Natural killer cell (primary cell): ENCODE measurements at regions not wholly inside any gene's neighbourhood (a gene's known extent, or its start where the extent isn't known, plus 50 kb on each side); places are given as distances from the start of the nearest gene placed in this dataset.

Experiments used
- ATAC-seq, 3 donors: fragments of 150-1000 bp in 2 of 3; fragments of 200-7000 bp in 1 of 3; cut with Tn5 transposase; 1 replicate in 1 of 3; 2 replicates in 2 of 3; pipeline ENCODE4 v1.10.0; 2021; ENCODE audit warnings: mild to moderate bottlenecking in 2 of 3, moderate library complexity in 2 of 3
- DNase-seq, 2 donors: peaks; one replicate each; pipeline versions ENCODE4 v3.0.0 to v3.0.0-alpha.2; 2013 to 2021; ENCODE audit warnings: mixed read lengths in 1 of 2
- H3K27ac ChIP-seq: one replicate; pipeline ENCODE4 v1.5.1; 2013; ENCODE audit warnings: mild to moderate bottlenecking, low read length
- H3K27me3 ChIP-seq: one replicate; pipeline ENCODE4 v1.6.1; 2013; ENCODE audit warnings: low read length; ENCODE audit not compliant: control insufficient read depth, insufficient read depth
- H3K36me3 ChIP-seq: one replicate; pipeline ENCODE4 v1.6.1; 2013; ENCODE audit warnings: low read length; ENCODE audit not compliant: control insufficient read depth, insufficient read depth
- H3K4me1 ChIP-seq: one replicate; pipeline ENCODE4 v1.6.1; 2013; ENCODE audit warnings: low read length; ENCODE audit not compliant: control insufficient read depth, insufficient read depth
- H3K4me3 ChIP-seq: one replicate; pipeline ENCODE4 v1.5.1; 2013; ENCODE audit warnings: low read length
- H3K9me3 ChIP-seq: one replicate; pipeline ENCODE4 v1.6.1; 2013; ENCODE audit warnings: low read length; ENCODE audit not compliant: control insufficient read depth, insufficient read depth
- H3K27ac Mint-ChIP-seq, 2 donors: one replicate each; pipeline ENCODE4 v1.8.0; 2022; ENCODE audit warnings: mild to moderate bottlenecking in 2 of 2, mixed read lengths in 2 of 2, moderate library complexity in 1 of 2
- H3K27me3 Mint-ChIP-seq, 2 donors: one replicate each; pipeline ENCODE4 v1.8.0; 2022; ENCODE audit warnings: low read depth in 2 of 2, mixed read lengths in 2 of 2
- H3K36me3 Mint-ChIP-seq: one replicate; pipeline ENCODE4 v1.8.0; 2022; ENCODE audit warnings: mixed read lengths
- H3K4me1 Mint-ChIP-seq, 2 donors: one replicate each; pipeline ENCODE4 v1.8.0; 2022; ENCODE audit warnings: mixed read lengths in 2 of 2
- H3K4me3 Mint-ChIP-seq: one replicate; pipeline ENCODE4 v1.8.0; 2022; ENCODE audit warnings: mild to moderate bottlenecking, moderate library complexity, mixed read lengths
- H3K9me3 Mint-ChIP-seq, 2 donors: one replicate each; pipeline ENCODE4 v1.8.0; 2022; ENCODE audit warnings: mixed read lengths in 2 of 2
- WGBS: methylation state at CpG from one replicate; pipeline ENCODE4 v1.1.7; 2013; ENCODE audit warnings: missing lambda C conversion rate; ENCODE audit not compliant: insufficient coverage; 5-methylcytosine and 5-hydroxymethylcytosine counted together
- intact Hi-C: fragments of 100-400 bp; cut with micrococcal nuclease; formaldehyde crosslinking; loops from one replicate; pipeline ENCODE4 v1.14.2; 2022
- TF ChIP-seq, protein P1 (sequence below): fragments of 200-600 bp; IDR thresholded peaks from one replicate; pipeline ENCODE4 v1.8.0; 2022; ENCODE audit warnings: antibody characterized with exemption

DNA sequence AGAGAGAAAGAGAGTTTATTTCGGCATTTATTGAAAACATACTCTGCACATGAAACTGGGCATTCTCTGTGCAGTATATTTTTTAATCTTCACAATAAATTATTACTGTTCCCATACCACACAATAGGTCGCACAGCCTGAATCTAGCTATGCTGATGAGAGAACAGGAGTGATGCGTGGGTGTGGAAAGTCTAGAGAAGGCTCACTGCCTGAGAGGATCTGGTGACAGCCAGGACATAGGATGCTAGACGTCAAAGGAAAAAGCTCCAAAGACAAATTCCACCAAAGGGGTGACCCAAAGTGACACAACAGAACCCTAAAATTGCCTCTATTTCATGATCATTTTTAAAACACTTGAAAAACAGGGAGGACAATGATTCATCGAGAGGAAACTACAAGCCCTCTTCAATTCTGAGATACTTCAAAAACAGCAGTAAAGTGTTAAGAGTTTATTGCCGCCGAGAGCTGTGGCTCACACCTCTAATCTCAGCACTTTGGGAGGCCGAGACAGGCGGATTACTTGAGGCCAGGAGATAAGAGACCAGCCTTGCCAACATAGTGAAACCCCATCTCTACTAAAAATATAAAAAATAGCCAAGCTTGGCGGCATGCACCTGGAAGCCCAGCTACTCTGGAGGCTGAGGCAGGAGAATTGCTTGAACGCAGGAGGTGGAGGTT lies 189.6 kb upstream of the NBEA start:
- no peaks in the 10 kb centered on the region for H3K36me3 ChIP-seq
- intact Hi-C loops = no loop called here
- H3K27ac ChIP-seq = no peak overlapping the region
- no peaks in the 10 kb centered on the region for H3K27me3 Mint-ChIP-seq
- H3K4me1 ChIP-seq = no peaks in the 10 kb centered on the region
- no peaks in the 10 kb centered on the region for H3K36me3 Mint-ChIP-seq
- H3K4me3 ChIP-seq = no peak overlapping the region
- TF ChIP-seq, protein P1, sequence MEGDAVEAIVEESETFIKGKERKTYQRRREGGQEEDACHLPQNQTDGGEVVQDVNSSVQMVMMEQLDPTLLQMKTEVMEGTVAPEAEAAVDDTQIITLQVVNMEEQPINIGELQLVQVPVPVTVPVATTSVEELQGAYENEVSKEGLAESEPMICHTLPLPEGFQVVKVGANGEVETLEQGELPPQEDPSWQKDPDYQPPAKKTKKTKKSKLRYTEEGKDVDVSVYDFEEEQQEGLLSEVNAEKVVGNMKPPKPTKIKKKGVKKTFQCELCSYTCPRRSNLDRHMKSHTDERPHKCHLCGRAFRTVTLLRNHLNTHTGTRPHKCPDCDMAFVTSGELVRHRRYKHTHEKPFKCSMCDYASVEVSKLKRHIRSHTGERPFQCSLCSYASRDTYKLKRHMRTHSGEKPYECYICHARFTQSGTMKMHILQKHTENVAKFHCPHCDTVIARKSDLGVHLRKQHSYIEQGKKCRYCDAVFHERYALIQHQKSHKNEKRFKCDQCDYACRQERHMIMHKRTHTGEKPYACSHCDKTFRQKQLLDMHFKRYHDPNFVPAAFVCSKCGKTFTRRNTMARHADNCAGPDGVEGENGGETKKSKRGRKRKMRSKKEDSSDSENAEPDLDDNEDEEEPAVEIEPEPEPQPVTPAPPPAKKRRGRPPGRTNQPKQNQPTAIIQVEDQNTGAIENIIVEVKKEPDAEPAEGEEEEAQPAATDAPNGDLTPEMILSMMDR = no peak
- no peaks in the 10 kb centered on the region for H3K27me3 ChIP-seq
- no peak for DNase-seq
- WGBS = 48% methylated on average over 10 of the region's 11 CpGs
- H3K4me3 Mint-ChIP-seq = no peak overlapping the region
- ATAC-seq = no peak
- no peak overlapping the region for H3K27ac Mint-ChIP-seq
- H3K4me1 Mint-ChIP-seq = no peaks in the 10 kb centered on the region
- H3K9me3 Mint-ChIP-seq = peaks cover 2 to 8% of the 10 kb centered on the region in 2 donors
- H3K9me3 ChIP-seq = peaks cover 1% of the 10 kb centered on the region

DNA sequence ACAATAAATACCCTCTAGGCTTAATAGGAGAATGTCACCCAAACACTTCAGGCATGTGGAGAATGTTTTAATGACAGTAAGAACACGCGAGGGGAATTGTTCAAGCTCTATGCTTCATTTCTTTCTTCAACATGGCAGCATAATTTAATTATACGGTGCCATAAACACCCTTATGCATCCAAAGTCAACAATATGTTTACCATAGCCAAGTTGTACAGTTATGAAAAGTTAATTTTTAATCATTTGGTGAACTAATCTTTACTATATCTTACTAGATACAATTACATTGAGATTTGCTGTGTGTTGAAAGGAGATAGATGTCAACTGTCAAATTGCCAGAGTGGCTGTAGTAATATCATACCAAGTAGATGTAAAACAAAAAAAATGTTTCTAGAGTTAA lies 185.9 kb upstream of the NBEA start:
- Histone ChIP-seq H3K27ac (no peak overlapping the region), H3K4me3 (no peak overlapping the region), H3K9me3 (no peaks in the 10 kb centered on the region), H3K36me3 (no peaks in the 10 kb centered on the region), H3K27me3 (no peaks in the 10 kb centered on the region), H3K4me1 (no peaks in the 10 kb centered on the region)
- Mint-ChIP-seq H3K27me3 (no peaks in the 10 kb centered on the region), H3K4me1 (no peaks in the 10 kb centered on the region), H3K4me3 (no peak overlapping the region), H3K27ac (no peak overlapping the region), H3K9me3 (peaks cover 3 to 5% of the 10 kb centered on the region in 2 donors), H3K36me3 (no peaks in the 10 kb centered on the region)
- ATAC-seq = no peak
- DNase-seq = no peak
- TF ChIP-seq, protein P1 = no peak
- WGBS = 100% methylated on average over 2 of the region's 3 CpGs
- intact Hi-C loops = no loop called here

DNA sequence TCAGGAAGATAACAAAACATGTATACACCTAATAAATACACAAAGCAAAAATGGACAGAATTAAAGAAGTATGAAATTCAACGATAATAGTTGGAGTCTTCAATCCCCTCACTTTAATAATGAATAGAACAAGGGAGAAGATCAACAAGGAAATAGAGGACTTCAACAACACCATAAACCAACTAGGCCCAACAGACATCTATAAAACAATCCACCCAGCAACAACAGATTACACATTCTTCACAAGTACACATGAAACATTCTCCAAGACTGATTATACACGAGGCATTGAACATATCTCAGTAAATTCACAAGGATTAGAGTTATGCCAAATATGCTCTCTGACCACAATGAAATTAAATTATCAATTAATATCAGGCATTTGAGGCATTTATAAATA lies 185.5 kb upstream of the NBEA start:
- Histone ChIP-seq H3K36me3 (no peaks in the 10 kb centered on the region), H3K4me1 (no peaks in the 10 kb centered on the region), H3K27ac (no peak overlapping the region), H3K4me3 (no peak overlapping the region), H3K27me3 (no peaks in the 10 kb centered on the region), H3K9me3 (no peaks in the 10 kb centered on the region)
- intact Hi-C loops = no loop called here
- ATAC-seq (no peak), DNase-seq (no peak)
- Mint-ChIP-seq H3K27me3 (no peaks in the 10 kb centered on the region), H3K4me1 (no peaks in the 10 kb centered on the region), H3K27ac (no peak overlapping the region), H3K36me3 (no peaks in the 10 kb centered on the region), H3K9me3 (peaks cover 0 to 5% of the 10 kb centered on the region in 2 donors), H3K4me3 (no peak overlapping the region)
- WGBS = no CpG with 5 or more reads among the region's 2 CpGs
- TF ChIP-seq, protein P1 = no peak

DNA sequence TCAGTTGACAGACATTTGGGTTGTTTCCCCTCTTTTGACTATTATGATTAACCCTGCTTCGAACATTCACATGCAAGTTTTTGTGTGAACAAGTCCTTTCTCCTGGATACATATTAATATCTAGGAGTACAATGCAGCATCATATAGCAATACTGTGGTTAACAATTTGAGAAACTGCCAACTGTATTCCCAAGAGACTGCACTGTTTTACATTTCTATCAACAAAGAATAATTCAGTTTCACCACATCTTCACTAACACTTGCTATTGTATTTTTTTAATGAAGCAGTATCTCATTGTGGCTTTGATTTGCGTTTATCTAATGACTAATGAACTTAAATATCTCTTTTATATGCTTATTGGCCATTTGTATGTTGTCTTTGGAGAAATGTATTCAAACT lies 184.6 kb upstream of the NBEA start:
- ATAC-seq = no peak

More for the DNA sequence above, 184.6 kb upstream of the NBEA start:
- no peak overlapping the region for H3K27ac Mint-ChIP-seq
- DNase-seq = no peak
- Histone ChIP-seq H3K27ac (no peak overlapping the region), H3K9me3 (no peaks in the 10 kb centered on the region), H3K4me1 (no peaks in the 10 kb centered on the region), H3K27me3 (no peaks in the 10 kb centered on the region), H3K36me3 (no peaks in the 10 kb centered on the region), H3K4me3 (no peak overlapping the region)
- no peaks in the 10 kb centered on the region for H3K4me1 Mint-ChIP-seq
- TF ChIP-seq, protein P1 = no peak
- 88% methylated on average over 1 of the region's 2 CpGs for WGBS
- H3K36me3 Mint-ChIP-seq = no peaks in the 10 kb centered on the region
- intact Hi-C loops = no loop called here
- H3K4me3 Mint-ChIP-seq = no peak overlapping the region
- no peaks in the 10 kb centered on the region for H3K27me3 Mint-ChIP-seq
- H3K9me3 Mint-ChIP-seq = peaks cover 3 to 5% of the 10 kb centered on the region in 2 donors
